ENCODE measurements at regions not wholly inside any gene's neighbourhood (a gene's known extent, or its start where the extent isn't known, plus 50 kb on each side); places are given as distances from the start of the nearest gene placed in this dataset.
"Not testable (repeated sequence)": the region's sequence is repeated elsewhere in the genome, so short reads cannot be mapped to it uniquely, and the experiment has no call there.

DNA sequence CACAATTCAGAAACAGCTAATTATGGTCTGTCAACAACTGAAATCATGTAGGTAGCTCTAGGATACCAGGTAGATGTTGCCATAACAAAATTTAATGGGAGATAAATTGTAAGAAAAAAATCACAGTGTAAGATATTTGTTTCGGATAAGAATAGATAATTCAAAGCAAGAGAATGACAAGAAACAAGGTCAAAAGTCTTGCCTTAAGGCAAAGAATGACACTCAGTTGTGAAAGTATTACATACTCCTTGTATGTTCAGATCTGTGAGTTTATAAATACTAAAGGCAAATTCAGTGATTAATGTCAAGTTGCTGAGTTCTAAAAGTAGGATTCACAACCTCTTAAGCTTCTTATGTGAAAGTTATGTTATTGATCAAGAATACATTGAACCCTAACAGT lies 772.2 kb upstream of the SGO1 start:
- H3K4me3 ChIP-seq (ENCODE audit: low read depth, low read length): no peak overlapping the region
- H3K36me3 ChIP-seq (ENCODE audit: control insufficient read depth, insufficient read depth, low read length): no peaks in the 10 kb centered on the region
- H3K27me3 ChIP-seq (ENCODE audit: control insufficient read depth, insufficient read depth, low read length): no peaks in the 10 kb centered on the region
- TF ChIP-seq, protein P1, sequence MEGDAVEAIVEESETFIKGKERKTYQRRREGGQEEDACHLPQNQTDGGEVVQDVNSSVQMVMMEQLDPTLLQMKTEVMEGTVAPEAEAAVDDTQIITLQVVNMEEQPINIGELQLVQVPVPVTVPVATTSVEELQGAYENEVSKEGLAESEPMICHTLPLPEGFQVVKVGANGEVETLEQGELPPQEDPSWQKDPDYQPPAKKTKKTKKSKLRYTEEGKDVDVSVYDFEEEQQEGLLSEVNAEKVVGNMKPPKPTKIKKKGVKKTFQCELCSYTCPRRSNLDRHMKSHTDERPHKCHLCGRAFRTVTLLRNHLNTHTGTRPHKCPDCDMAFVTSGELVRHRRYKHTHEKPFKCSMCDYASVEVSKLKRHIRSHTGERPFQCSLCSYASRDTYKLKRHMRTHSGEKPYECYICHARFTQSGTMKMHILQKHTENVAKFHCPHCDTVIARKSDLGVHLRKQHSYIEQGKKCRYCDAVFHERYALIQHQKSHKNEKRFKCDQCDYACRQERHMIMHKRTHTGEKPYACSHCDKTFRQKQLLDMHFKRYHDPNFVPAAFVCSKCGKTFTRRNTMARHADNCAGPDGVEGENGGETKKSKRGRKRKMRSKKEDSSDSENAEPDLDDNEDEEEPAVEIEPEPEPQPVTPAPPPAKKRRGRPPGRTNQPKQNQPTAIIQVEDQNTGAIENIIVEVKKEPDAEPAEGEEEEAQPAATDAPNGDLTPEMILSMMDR (IDR thresholded peaks at IDR 0.05; ENCODE audit: insufficient read depth, low read length, poor library complexity, severe bottlenecking): no peak
- DNase-seq (ENCODE audit: low read depth): no peak

DNA sequence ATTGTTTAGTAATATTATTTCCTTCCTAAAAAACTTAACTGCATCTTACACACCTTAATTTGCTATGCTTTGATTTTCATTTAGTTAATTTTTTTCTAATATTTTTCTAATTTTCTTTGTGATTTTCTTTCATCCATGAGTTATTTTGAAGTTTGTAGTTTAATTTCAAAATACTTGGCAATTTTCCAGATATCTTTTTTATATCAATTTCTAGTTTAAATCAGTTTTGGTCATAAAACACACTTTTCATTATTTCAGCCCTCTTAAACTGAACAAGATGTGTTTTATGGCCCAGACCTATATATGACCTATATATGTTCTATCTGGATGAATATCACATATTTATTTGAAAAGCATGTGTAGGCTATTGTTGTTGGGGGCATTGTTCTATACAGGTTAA lies 759.9 kb upstream of the SGO1 start:
- TF ChIP-seq, protein P1 (IDR thresholded peaks at IDR 0.05; ENCODE audit: insufficient read depth, low read length, poor library complexity, severe bottlenecking): no peak
- no peaks in the 10 kb centered on the region for H3K36me3 ChIP-seq (ENCODE audit: control insufficient read depth, insufficient read depth, low read length)
- no peaks in the 10 kb centered on the region for H3K27me3 ChIP-seq (ENCODE audit: control insufficient read depth, insufficient read depth, low read length)
- H3K4me3 ChIP-seq (ENCODE audit: low read depth, low read length): no peak overlapping the region
- no peak for DNase-seq (ENCODE audit: low read depth)

DNA sequence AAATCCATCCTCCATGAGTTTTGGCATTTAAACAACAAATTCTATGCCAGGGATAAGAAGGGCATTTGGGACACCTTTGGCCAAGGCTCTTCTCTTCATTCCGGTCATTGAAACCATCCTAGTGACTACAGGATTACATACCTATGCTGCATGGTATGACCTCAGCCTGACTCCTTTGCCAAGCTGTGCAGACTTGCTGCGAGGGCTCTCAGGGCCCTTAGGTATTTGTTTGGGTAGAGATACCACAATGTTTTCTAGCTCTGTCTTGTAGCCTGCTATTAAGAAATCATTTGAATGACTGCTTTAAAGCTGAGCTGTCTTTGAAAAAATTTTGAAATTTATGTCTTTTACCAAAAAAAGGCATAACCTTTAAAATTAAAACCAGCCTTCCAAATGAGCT lies 749.8 kb upstream of the SGO1 start:
- Histone ChIP-seq H3K4me3 (ENCODE audit: low read depth, low read length) (no peak overlapping the region), H3K27me3 (ENCODE audit: control insufficient read depth, insufficient read depth, low read length) (no peaks in the 10 kb centered on the region), H3K36me3 (ENCODE audit: control insufficient read depth, insufficient read depth, low read length) (no peaks in the 10 kb centered on the region)
- DNase-seq (ENCODE audit: low read depth): no peak
- TF ChIP-seq, protein P1 (IDR thresholded peaks at IDR 0.05; ENCODE audit: insufficient read depth, low read length, poor library complexity, severe bottlenecking): no peak

DNA sequence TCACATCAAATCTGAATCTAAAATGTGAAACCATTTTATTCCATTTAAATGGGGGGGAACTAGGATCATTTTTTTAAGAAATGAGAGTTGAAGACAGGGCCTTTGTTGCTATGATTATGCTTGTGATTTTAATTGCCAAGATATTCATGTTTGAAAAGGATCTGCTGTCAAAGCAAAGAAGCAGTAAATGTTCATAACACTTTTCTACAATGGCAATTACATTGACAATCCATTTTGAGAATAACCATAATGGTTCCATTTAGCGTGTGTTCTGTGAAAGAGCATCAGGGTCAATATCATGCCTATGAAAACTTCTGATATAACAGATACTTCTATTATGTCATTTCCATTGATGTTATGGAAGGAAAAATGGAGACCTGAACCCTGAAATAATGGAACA lies 745.8 kb upstream of the SGO1 start:
- no peaks in the 10 kb centered on the region for H3K27me3 ChIP-seq (ENCODE audit: control insufficient read depth, insufficient read depth, low read length)
- H3K36me3 ChIP-seq (ENCODE audit: control insufficient read depth, insufficient read depth, low read length): no peaks in the 10 kb centered on the region
- no peak overlapping the region for H3K4me3 ChIP-seq (ENCODE audit: low read depth, low read length)
- TF ChIP-seq, protein P1 (IDR thresholded peaks at IDR 0.05; ENCODE audit: insufficient read depth, low read length, poor library complexity, severe bottlenecking): no peak
- no peak for DNase-seq (ENCODE audit: low read depth)

DNA sequence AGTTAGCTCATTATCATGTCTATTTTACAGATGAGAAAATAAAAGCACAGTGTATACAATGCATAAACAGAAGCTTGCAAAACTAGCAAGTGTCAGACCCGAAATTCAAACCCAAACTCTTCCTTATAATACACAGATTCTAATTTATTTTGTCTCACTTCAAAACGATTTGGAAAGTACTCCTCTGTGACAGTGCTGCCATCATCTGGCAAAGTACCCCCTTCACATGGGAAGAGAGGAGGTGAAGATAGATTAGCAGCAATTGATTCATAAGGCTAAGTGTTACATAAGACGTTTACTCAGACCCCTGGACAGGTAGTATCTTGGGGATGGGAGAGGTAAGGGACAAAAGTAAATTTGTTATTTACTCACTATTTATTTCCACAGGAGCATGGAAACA lies 744.0 kb upstream of the SGO1 start:
- TF ChIP-seq, protein P1 (IDR thresholded peaks at IDR 0.05; ENCODE audit: insufficient read depth, low read length, poor library complexity, severe bottlenecking): peak; percentile 41
- Histone ChIP-seq H3K4me3 (ENCODE audit: low read depth, low read length) (no peak overlapping the region), H3K27me3 (ENCODE audit: control insufficient read depth, insufficient read depth, low read length) (no peaks in the 10 kb centered on the region), H3K36me3 (ENCODE audit: control insufficient read depth, insufficient read depth, low read length) (no peaks in the 10 kb centered on the region)
- DNase-seq (ENCODE audit: low read depth): no peak

DNA sequence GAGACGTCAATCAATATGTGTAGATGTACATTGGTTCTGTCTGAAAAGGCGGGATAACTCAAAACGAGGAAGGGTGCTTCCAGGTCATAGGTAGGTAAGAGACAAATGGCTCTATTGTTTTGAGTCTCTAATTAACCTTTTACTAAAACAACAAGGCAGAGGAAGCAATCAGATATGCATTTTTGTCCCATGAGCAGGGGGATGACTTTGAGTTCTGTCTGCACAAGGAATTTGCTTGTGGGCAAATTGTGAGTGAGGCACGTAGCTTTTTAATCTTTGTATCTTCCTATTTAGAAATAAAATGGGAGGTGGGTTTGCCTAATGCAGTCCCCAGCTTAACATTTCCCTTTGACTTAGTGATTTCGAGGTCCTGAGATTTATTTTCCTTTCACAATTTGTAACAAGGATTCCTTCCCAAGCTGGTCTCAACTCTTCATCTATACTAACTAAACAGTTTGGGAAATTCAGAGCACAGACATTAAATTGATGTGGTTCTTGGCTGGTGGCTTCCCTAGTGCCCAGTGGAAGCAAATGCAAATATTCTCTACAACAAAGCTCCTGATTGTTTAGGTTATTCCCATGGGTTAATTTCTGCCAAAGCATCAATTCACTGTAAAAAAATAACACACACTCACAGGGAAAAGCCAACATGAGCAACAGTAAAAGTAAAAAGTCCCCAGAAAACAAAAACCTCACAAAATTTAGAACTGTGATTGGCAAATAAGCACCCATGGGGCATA lies 738.8 kb upstream of the SGO1 start:
- Histone ChIP-seq H3K36me3 (ENCODE audit: control insufficient read depth, insufficient read depth, low read length) (no peaks in the 10 kb centered on the region), H3K27me3 (ENCODE audit: control insufficient read depth, insufficient read depth, low read length) (no peaks in the 10 kb centered on the region), H3K4me3 (ENCODE audit: low read depth, low read length) (no peak overlapping the region)
- TF ChIP-seq, protein P1 (IDR thresholded peaks at IDR 0.05; ENCODE audit: insufficient read depth, low read length, poor library complexity, severe bottlenecking): no peak
- no peak for DNase-seq (ENCODE audit: low read depth)

- H3K4me3 ChIP-seq (ENCODE audit: low read depth, low read length); H3K27me3 ChIP-seq (ENCODE audit: control insufficient read depth, insufficient read depth, low read length); DNase-seq (ENCODE audit: low read depth); H3K36me3 ChIP-seq (ENCODE audit: control insufficient read depth, insufficient read depth, low read length): not testable (repeated sequence)
Measured at GRCh38 chr3:20921112-20921511, 735.1 kb upstream of the SGO1 start.
